Dermis blood vessel endothelial cell (primary cell): ENCODE measurements at regions not wholly inside any gene's neighbourhood (a gene's known extent, or its start where the extent isn't known, plus 50 kb on each side); places are given as distances from the start of the nearest gene placed in this dataset.

Experiments
- DNase-seq: peaks from one replicate; pipeline ENCODE4 v3.0.0; 2010

GRCh38 chr14:82067221-82067875 is 533.7 kb upstream of the SEL1L start:
- DNase-seq: no peak

- DNase-seq: no peak
These were observed 536.4 kb upstream of the SEL1L start for GRCh38 chr14:82070040-82070439.

GRCh38 chr14:82070753-82071152 is 537.1 kb upstream of the SEL1L start:
- DNase-seq: no peak

- DNase-seq: no peak
These were observed 539.9 kb upstream of the SEL1L start for GRCh38 chr14:82073547-82073946.

- peak; percentile 12 for DNase-seq
These were observed 541.9 kb upstream of the SEL1L start for GRCh38 chr14:82075566-82075965.

- DNase-seq: no peak
These were observed 545.9 kb upstream of the SEL1L start for GRCh38 chr14:82079553-82079952.

GRCh38 chr14:82080370-82080769 is 546.7 kb upstream of the SEL1L start:
- no peak for DNase-seq

GRCh38 chr14:82084813-82085212 is 551.2 kb upstream of the SEL1L start:
- no peak for DNase-seq

GRCh38 chr14:82091097-82091496 is 557.4 kb upstream of the SEL1L start:
- no peak for DNase-seq

GRCh38 chr14:82094829-82095345 is 561.2 kb upstream of the SEL1L start:
- DNase-seq: no peak

- no peak for DNase-seq
These were observed 570.4 kb upstream of the SEL1L start for GRCh38 chr14:82104013-82104412.

- no peak for DNase-seq
These were observed 578.7 kb upstream of the SEL1L start for GRCh38 chr14:82112210-82112839.

GRCh38 chr14:82113007-82113406 is 579.4 kb upstream of the SEL1L start:
- DNase-seq: no peak

GRCh38 chr14:82113710-82114109 is 580.1 kb upstream of the SEL1L start:
- no peak for DNase-seq

GRCh38 chr14:82116721-82117120 is 583.1 kb upstream of the SEL1L start:
- DNase-seq: no peak

- DNase-seq: no peak
These were observed 589.0 kb upstream of the SEL1L start for GRCh38 chr14:82122655-82123054.

GRCh38 chr14:82124511-82124910 is 590.9 kb upstream of the SEL1L start:
- DNase-seq: no peak

- no peak for DNase-seq
These were observed 592.4 kb upstream of the SEL1L start for GRCh38 chr14:82126006-82126405.

GRCh38 chr14:82134411-82134810 is 600.8 kb upstream of the SEL1L start:
- no peak for DNase-seq

- no peak for DNase-seq
These were observed 604.8 kb upstream of the SEL1L start for GRCh38 chr14:82138431-82138830.

GRCh38 chr14:82146846-82147245 is 613.2 kb upstream of the SEL1L start:
- DNase-seq: no peak

GRCh38 chr14:82153689-82154088 is 620.0 kb upstream of the SEL1L start:
- no peak for DNase-seq

- DNase-seq: no peak
These were observed 626.0 kb upstream of the SEL1L start for GRCh38 chr14:82159624-82160023.

GRCh38 chr14:82180139-82180538 is 646.5 kb upstream of the SEL1L start:
- DNase-seq: no peak

- DNase-seq: no peak
These were observed 649.0 kb upstream of the SEL1L start for GRCh38 chr14:82182646-82183045.
